ENCODE measurements at regions not wholly inside any gene's neighbourhood (a gene's known extent, or its start where the extent isn't known, plus 50 kb on each side); places are given as distances from the start of the nearest gene placed in this dataset.

DNA sequence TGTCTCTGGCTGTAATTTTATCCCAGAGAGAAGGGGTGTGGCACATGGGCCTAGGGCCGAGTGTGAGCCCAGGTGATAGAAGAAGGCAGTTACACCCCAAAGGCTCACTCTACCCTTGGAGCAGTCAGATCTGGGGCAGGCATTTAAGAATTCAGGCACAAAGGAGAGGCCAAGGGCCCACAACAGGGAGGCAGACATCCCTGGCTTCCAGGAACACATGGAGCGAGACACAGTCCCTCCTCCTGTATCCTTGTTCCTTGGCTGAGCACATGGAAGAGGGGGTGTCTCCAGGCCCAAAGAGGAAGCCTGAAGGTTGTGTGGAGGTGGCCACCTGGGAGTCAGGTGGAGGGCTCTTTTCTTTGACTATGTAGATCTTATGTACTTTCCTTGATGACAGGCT, 286.2 kb downstream of the RPS24 start:
- Histone ChIP-seq H3K4me1 (no peaks in the 10 kb centered on the region), H3K27ac (no peak overlapping the region), H3K9me3 (no peaks in the 10 kb centered on the region), H3K27me3 (no peaks in the 10 kb centered on the region), H3K4me3 (no peak overlapping the region), H3K36me3 (ENCODE audit: low read depth, missing control alignments) (no peaks in the 10 kb centered on the region)
- TF ChIP-seq CTCF (IDR thresholded peaks at IDR 0.05) (no peak), POLR2A (IDR thresholded peaks at IDR 0.05) (no peak)
- intact Hi-C loops (cut with DNase I; ENCODE audit: low total_unique reads), result no loop called here
- no peak for DNase-seq
- 89 to 100% methylated on average over 1 to 2 of the region's 2 CpGs for WGBS, 2 donors

DNA sequence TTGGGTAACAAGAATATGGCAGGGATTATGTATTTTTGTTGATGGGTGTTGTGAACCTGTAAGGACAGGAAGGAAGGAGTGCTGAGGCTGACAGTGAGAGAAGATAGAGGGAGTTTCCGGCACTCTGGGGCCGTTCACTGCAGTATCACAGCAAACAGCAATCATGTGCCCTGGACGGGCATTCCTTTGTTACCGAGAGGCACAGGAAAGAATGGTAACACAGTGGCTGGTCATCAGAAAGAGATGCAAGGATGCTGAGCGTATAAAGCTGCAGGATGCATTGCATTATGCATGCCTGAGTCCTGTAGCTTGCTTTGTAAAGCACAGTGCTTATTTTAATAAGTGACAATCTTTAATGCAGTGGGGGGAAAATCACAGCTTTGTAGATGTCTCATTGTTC, 286.8 kb downstream of the RPS24 start:
- no peaks in the 10 kb centered on the region for H3K36me3 ChIP-seq (ENCODE audit: low read depth, missing control alignments)
- no peak overlapping the region for H3K27ac ChIP-seq
- H3K27me3 ChIP-seq, result no peaks in the 10 kb centered on the region
- H3K9me3 ChIP-seq, result no peaks in the 10 kb centered on the region
- intact Hi-C loops (cut with DNase I; ENCODE audit: low total_unique reads), result no loop called here
- WGBS, 2 donors, result 80 to 81% methylated on average over 5 of the region's 5 CpGs
- no peak for DNase-seq
- TF ChIP-seq CTCF (IDR thresholded peaks at IDR 0.05), result no peak
- TF ChIP-seq POLR2A (IDR thresholded peaks at IDR 0.05), result no peak
- H3K4me3 ChIP-seq, result no peak overlapping the region
- H3K4me1 ChIP-seq, result no peaks in the 10 kb centered on the region

GRCh38 chr10:78321000-78321399, 287.3 kb downstream of the RPS24 start:
- TF ChIP-seq POLR2A (IDR thresholded peaks at IDR 0.05) (no peak), CTCF (IDR thresholded peaks at IDR 0.05) (no peak)
- DNase-seq, result no peak
- Histone ChIP-seq H3K27ac (no peak overlapping the region), H3K9me3 (no peaks in the 10 kb centered on the region), H3K27me3 (no peaks in the 10 kb centered on the region), H3K4me1 (no peaks in the 10 kb centered on the region), H3K4me3 (no peak overlapping the region), H3K36me3 (ENCODE audit: low read depth, missing control alignments) (no peaks in the 10 kb centered on the region)
- WGBS, 2 donors, result 65 to 78% methylated on average over 2 of the region's 2 CpGs
- intact Hi-C loops (cut with DNase I; ENCODE audit: low total_unique reads), result no loop called here

- intact Hi-C loops (cut with DNase I; ENCODE audit: low total_unique reads), result no loop called here
- DNase-seq, result no peak
- Histone ChIP-seq H3K27me3 (no peaks in the 10 kb centered on the region), H3K9me3 (no peaks in the 10 kb centered on the region), H3K36me3 (ENCODE audit: low read depth, missing control alignments) (no peaks in the 10 kb centered on the region), H3K4me1 (no peaks in the 10 kb centered on the region), H3K4me3 (no peak overlapping the region), H3K27ac (no peak overlapping the region)
- no peak for TF ChIP-seq CTCF (IDR thresholded peaks at IDR 0.05)
- no peak for TF ChIP-seq POLR2A (IDR thresholded peaks at IDR 0.05)
- 78 to 95% methylated on average over 4 of the region's 4 CpGs for WGBS, 2 donors
These were observed 287.8 kb downstream of the RPS24 start for GRCh38 chr10:78321500-78321899.

GRCh38 chr10:78326372-78326771, 292.7 kb downstream of the RPS24 start:
- H3K27me3 ChIP-seq, result no peaks in the 10 kb centered on the region
- no peak for DNase-seq
- no peak overlapping the region for H3K4me3 ChIP-seq
- H3K27ac ChIP-seq, result no peak overlapping the region
- TF ChIP-seq POLR2A (IDR thresholded peaks at IDR 0.05) (no peak), CTCF (IDR thresholded peaks at IDR 0.05) (no peak)
- 94 to 95% methylated on average over 1 of the region's 1 CpG for WGBS, 2 donors
- no peaks in the 10 kb centered on the region for H3K36me3 ChIP-seq (ENCODE audit: low read depth, missing control alignments)
- intact Hi-C loops (cut with DNase I; ENCODE audit: low total_unique reads), result no loop called here
- H3K4me1 ChIP-seq, result no peaks in the 10 kb centered on the region
- no peaks in the 10 kb centered on the region for H3K9me3 ChIP-seq

Measured in testis (tissue), 2 donors.